GM12878 (cell line): ENCODE measurements at regions not wholly inside any gene's neighbourhood (a gene's known extent, or its start where the extent isn't known, plus 50 kb on each side); places are given as distances from the start of the nearest gene placed in this dataset.

Experiments
- ATAC-seq: fragments of 200-7000 bp; cut with Tn5 transposase; 3 replicates; pipeline ENCODE4 v1.9.1; 2020; ENCODE audit warnings: mild to moderate bottlenecking, moderate library complexity
- BruUV-seq: library from RNA; stranded (reverse); fragments of 400-500 nt; replicated peaks from 2 replicates; lab custom pipeline; 2021; lab: Mats Ljungman, UMichigan
- CTCF ChIA-PET: fragments of 300-600 bp; sonication (Branson Sonifier 250); formaldehyde crosslinking; extraction: SDS; loops from one replicate; lab custom pipeline; 2021; ENCODE audit warnings: inconsistent platforms; lab: Yijun Ruan, JAX
- POLR2A ChIA-PET: fragments of 350-600 bp; formaldehyde crosslinking; extraction: SDS; loops from one replicate; lab custom pipeline; 2021; ENCODE audit warnings: inconsistent platforms; lab: Charles Lee
- RAD21 ChIA-PET: fragments of 300-600 bp; sonication (Branson Sonifier 250); formaldehyde crosslinking; loops from one replicate; lab custom pipeline; 2023; ENCODE audit warnings: antibody characterized with exemption; ENCODE audit not compliant: unreplicated experiment; lab: Charles Lee
- SMC1A ChIA-PET: fragments of 300-600 bp; sonication (Branson Sonifier 250); formaldehyde crosslinking; loops from one replicate; lab custom pipeline; 2023; ENCODE audit not compliant: unreplicated experiment, uncharacterized antibody; lab: Charles Lee
- DNase-seq: peaks from one replicate; pipeline ENCODE4 v3.0.0-alpha.2; 2011; ENCODE audit warnings: low read depth, low spot score
- FAIRE-seq: peaks from 3 replicates; lab custom pipeline; 2011; peaks lifted over from hg19 to GRCh38; lab: Jason Lieb, UNC
- H2AFZ ChIP-seq: 2 replicates; pipeline ENCODE4 v1.6.0; 2011; ENCODE audit warnings: low read depth, low read length, control low read depth; ENCODE audit not compliant: control insufficient read depth
- H3K27ac ChIP-seq: 2 replicates; pipeline ENCODE4 v1.5.1; 2011; ENCODE audit warnings: control low read depth; ENCODE audit not compliant: control insufficient read depth, insufficient read depth
- H3K27me3 ChIP-seq, 2 experiments: replicated peaks in 1 of 2; 2 replicates each; pipeline versions ENCODE4 v1.6.0 to v1.6.1; 2011; ENCODE audit warnings: low read length in 1 of 2; ENCODE audit not compliant: control insufficient read depth in 2 of 2, insufficient read depth in 2 of 2
- H3K36me3 ChIP-seq, 2 experiments: 2 replicates each; pipeline ENCODE4 v1.5.1; 2011; ENCODE audit warnings: low read length in 1 of 2; ENCODE audit not compliant: control insufficient read depth in 2 of 2, insufficient read depth in 2 of 2
- H3K4me1 ChIP-seq: 2 replicates; pipeline ENCODE4 v1.6.1; 2011; ENCODE audit warnings: mild to moderate bottlenecking, low read length, moderate library complexity, mixed read lengths; ENCODE audit not compliant: control insufficient read depth, insufficient read depth
- H3K4me2 ChIP-seq: 2 replicates; pipeline ENCODE4 v1.6.0; 2011; ENCODE audit warnings: control low read depth; ENCODE audit not compliant: control insufficient read depth, insufficient read depth
- H3K4me3 ChIP-seq: fragments of 200-600 bp; sonication (generic); 2 replicates; pipeline ENCODE4 v1.5.1; 2016
- H3K79me2 ChIP-seq: 2 replicates; pipeline ENCODE4 v1.6.0; 2011; ENCODE audit warnings: low read length; ENCODE audit not compliant: control insufficient read depth, insufficient read depth
- H3K9ac ChIP-seq: 2 replicates; pipeline ENCODE4 v1.8.0; 2011; ENCODE audit warnings: low read length, control low read depth, mixed read lengths; ENCODE audit not compliant: control insufficient read depth, insufficient read depth
- H3K9me3 ChIP-seq: replicated peaks from 3 replicates; pipeline ENCODE4 v1.5.1; 2011; ENCODE audit warnings: mild to moderate bottlenecking, low read length; ENCODE audit not compliant: control insufficient read depth, insufficient read depth
- H4K20me1 ChIP-seq: 2 replicates; pipeline ENCODE4 v1.6.0; 2011; ENCODE audit not compliant: control insufficient read depth, insufficient read depth
- FOS ChIP-seq: IDR thresholded peaks from 3 replicates; pipeline ENCODE4 v1.6.1; 2011; ENCODE audit warnings: borderline replicate concordance; ENCODE audit not compliant: insufficient read length; ENCODE audit errors: extremely low read depth
- FOXK2 ChIP-seq: fragments of 450-650 bp; IDR thresholded peaks from 2 replicates; pipeline ENCODE4 v1.6.1; 2017; ENCODE audit warnings: mild to moderate bottlenecking, moderate library complexity
- HDAC6 ChIP-seq: fragments of 200-600 bp; sonication (generic); IDR thresholded peaks from one replicate; pipeline ENCODE4 v1.8.0; 2017; ENCODE audit warnings: antibody characterized with exemption; ENCODE audit not compliant: unreplicated experiment
- JUNB ChIP-seq: IDR thresholded peaks from 2 replicates; pipeline ENCODE4 v1.6.1; 2016; ENCODE audit warnings: antibody characterized with exemption, mild to moderate bottlenecking
- NFIC ChIP-seq: IDR thresholded peaks from 2 replicates; pipeline ENCODE4 v1.6.1; 2012; ENCODE audit warnings: low read depth, mild to moderate bottlenecking, inconsistent platforms, low read length, moderate library complexity
- NR2F1 ChIP-seq: fragments of 450-650 bp; conservative IDR thresholded peaks from 2 replicates; pipeline ENCODE4 v1.6.1; 2017; ENCODE audit warnings: mild to moderate bottlenecking
- NRF1 ChIP-seq: conservative IDR thresholded peaks from 2 replicates; pipeline ENCODE4 v1.6.1; 2011; ENCODE audit warnings: mild to moderate bottlenecking, low read depth, low read length, improper control_type of control experiment
- RB1 ChIP-seq: fragments of 450-650 bp; formaldehyde crosslinking; IDR thresholded peaks from 2 replicates; pipeline ENCODE4 v1.6.1; 2017; ENCODE audit warnings: mild to moderate bottlenecking, borderline replicate concordance
- SMAD1 ChIP-seq: fragments of 450-650 bp; IDR thresholded peaks from 2 replicates; pipeline ENCODE4 v1.6.1; 2018; ENCODE audit warnings: mild to moderate bottlenecking, low read depth; ENCODE audit not compliant: partially characterized antibody
- SMAD5 ChIP-seq: IDR thresholded peaks from 2 replicates; pipeline ENCODE4 v1.6.1; 2016; ENCODE audit warnings: antibody characterized with exemption, low read depth
- SREBF2 ChIP-seq: IDR thresholded peaks from 2 replicates; pipeline ENCODE4 v1.6.1; 2012; ENCODE audit warnings: mild to moderate bottlenecking, low read length
- ZNF24 ChIP-seq: fragments of 450-650 bp; IDR thresholded peaks from 2 replicates; pipeline ENCODE4 v1.6.1; 2017; ENCODE audit warnings: antibody characterized with exemption, mild to moderate bottlenecking
- ZNF592 ChIP-seq: fragments of 450-650 bp; IDR thresholded peaks from 2 replicates; pipeline ENCODE4 v1.6.1; 2017; ENCODE audit warnings: mild to moderate bottlenecking, moderate library complexity
- WGBS: methylation state at CpG from one replicate; pipeline ENCODE4 v1.1.6; 2016; ENCODE audit warnings: low lambda C conversion rate; ENCODE audit not compliant: insufficient replicate concordance, insufficient coverage; ENCODE audit errors: missing lambda C conversion rate; 5-methylcytosine and 5-hydroxymethylcytosine counted together
- in situ Hi-C: fragments of 300-500 bp; cut with MboI; formaldehyde crosslinking; loops from 9 replicates; pipeline ENCODE4 v1.14.3; 2018; ENCODE audit warnings: mixed read lengths
- intact Hi-C: fragments of 100-400 bp; cut with micrococcal nuclease; formaldehyde crosslinking; loops from one replicate; pipeline ENCODE4 v1.14.2; 2022; ENCODE audit not compliant: unreplicated experiment

- BruUV-seq: no TSS peak
- 13% methylated on average over 6 of the region's 6 CpGs for WGBS
These were observed 165.0 kb upstream of the RBFOX1 start for GRCh38 chr16:7167626-7168025.

More at GRCh38 chr16:7167626-7168025, 165.0 kb upstream of the RBFOX1 start:
- no peaks in the 10 kb centered on the region for H3K4me1 ChIP-seq
- intact Hi-C loops: no loop called here
- H4K20me1 ChIP-seq: no peaks in the 10 kb centered on the region
- no peak overlapping the region for H3K27ac ChIP-seq
- FAIRE-seq (no peak), ATAC-seq (no peak), DNase-seq (no peak)
- H3K4me3 ChIP-seq: no peak overlapping the region
- no peak overlapping the region for H3K4me2 ChIP-seq
- no peaks in the 10 kb centered on the region for H3K36me3 ChIP-seq
- H2AFZ ChIP-seq: no peak overlapping the region
- TF ChIP-seq HDAC6 (no peak), SMAD5 (no peak), NR2F1 (no peak), RB1 (no peak), FOXK2 (no peak), SMAD1 (no peak), ZNF592 (no peak), SREBF2 (no peak), NFIC (no peak), FOS (no peak), NRF1 (no peak), ZNF24 (no peak), JUNB (no peak)
- SMC1A ChIA-PET: no interaction called here
- no peaks in the 10 kb centered on the region; the same call in 2 of the 3 replicates for H3K9me3 ChIP-seq
- H3K27me3 ChIP-seq: no peaks in the 10 kb centered on the region
- RAD21 ChIA-PET: no interaction called here
- CTCF ChIA-PET: no interaction called here
- H3K9ac ChIP-seq: no peak overlapping the region
- in situ Hi-C loops: no loop called here
- H3K79me2 ChIP-seq: no peaks in the 10 kb centered on the region
- POLR2A ChIA-PET: no interaction called here
